Progenitor cell of endocrine pancreas (in vitro differentiated cells): ENCODE measurements at regions not wholly inside any gene's neighbourhood (a gene's known extent, or its start where the extent isn't known, plus 50 kb on each side); places are given as distances from the start of the nearest gene placed in this dataset.
"Not testable (repeated sequence)": the region's sequence is repeated elsewhere in the genome, so short reads cannot be mapped to it uniquely, and the experiment has no call there.

ENCODE experiments used
- DNase-seq: peaks from one replicate; pipeline ENCODE4 v3.0.0; 2021; ENCODE audit warnings: low spot score; ENCODE audit not compliant: unreplicated experiment
- H3K27ac Mint-ChIP-seq: 2 replicates; pipeline ENCODE4 v1.8.0; 2021; ENCODE audit warnings: mild to moderate bottlenecking, moderate library complexity, mixed read lengths
- H3K27me3 Mint-ChIP-seq: 2 replicates; pipeline ENCODE4 v1.8.0; 2021; ENCODE audit warnings: mixed read lengths
- H3K36me3 Mint-ChIP-seq: 2 replicates; pipeline ENCODE4 v1.8.0; 2022; ENCODE audit warnings: mixed read lengths; ENCODE audit not compliant: insufficient read depth
- H3K4me1 Mint-ChIP-seq: 2 replicates; pipeline ENCODE4 v1.8.0; 2021; ENCODE audit warnings: low read depth, mixed read lengths
- H3K4me3 Mint-ChIP-seq: 2 replicates; pipeline ENCODE4 v1.8.0; 2021; ENCODE audit warnings: low read depth, mild to moderate bottlenecking, moderate library complexity, mixed read lengths
- H3K9me3 Mint-ChIP-seq: 2 replicates; pipeline ENCODE4 v1.8.0; 2021; ENCODE audit warnings: low read depth, mixed read lengths
- CTCF ChIP-seq: fragments of 200-600 bp; sonication (generic); IDR thresholded peaks from one replicate; pipeline ENCODE4 v1.5.0; 2021; ENCODE audit warnings: antibody characterized with exemption, mild to moderate bottlenecking; ENCODE audit not compliant: unreplicated experiment

- no peak for TF ChIP-seq CTCF
- DNase-seq: no peak
- Mint-ChIP-seq H3K27ac (no peak overlapping the region), H3K27me3 (peaks cover 3% of the 10 kb centered on the region), H3K9me3 (peaks cover 3% of the 10 kb centered on the region), H3K4me1 (peaks cover 2% of the 10 kb centered on the region), H3K4me3 (no peak overlapping the region), H3K36me3 (no peaks in the 10 kb centered on the region)
These were observed 182.6 kb upstream of the FZD8 start for GRCh38 chr10:35824704-35825103.

- peak; percentile 17 for DNase-seq
- Mint-ChIP-seq H3K9me3 (peaks cover 3% of the 10 kb centered on the region), H3K27ac (no peak overlapping the region), H3K4me3 (no peak overlapping the region), H3K4me1 (peaks cover 2% of the 10 kb centered on the region), H3K36me3 (no peaks in the 10 kb centered on the region), H3K27me3 (no peaks in the 10 kb centered on the region)
- peak; percentile 34 for TF ChIP-seq CTCF
These were observed 180.2 kb upstream of the FZD8 start for GRCh38 chr10:35822316-35822715.

GRCh38 chr10:35821339-35821911 is 179.3 kb upstream of the FZD8 start:
- DNase-seq: no peak
- Mint-ChIP-seq H3K27ac (no peak overlapping the region), H3K4me3 (no peak overlapping the region), H3K27me3 (no peaks in the 10 kb centered on the region), H3K36me3 (no peaks in the 10 kb centered on the region), H3K4me1 (peaks cover 2% of the 10 kb centered on the region), H3K9me3 (peaks cover 3% of the 10 kb centered on the region)
- TF ChIP-seq CTCF: no peak

GRCh38 chr10:35819736-35820135 is 177.6 kb upstream of the FZD8 start:
- DNase-seq: no peak
- Mint-ChIP-seq H3K4me3 (no peak overlapping the region), H3K27me3 (no peaks in the 10 kb centered on the region), H3K36me3 (no peaks in the 10 kb centered on the region), H3K27ac (no peak overlapping the region), H3K4me1 (peaks cover 3% of the 10 kb centered on the region), H3K9me3 (peaks cover 3% of the 10 kb centered on the region)
- no peak for TF ChIP-seq CTCF

- peaks cover 5% of the 10 kb centered on the region for H3K4me1 Mint-ChIP-seq
- no peak for DNase-seq
- no peaks in the 10 kb centered on the region for H3K27me3 Mint-ChIP-seq
- H3K9me3 Mint-ChIP-seq: peaks cover 3% of the 10 kb centered on the region
- no peak overlapping the region for H3K4me3 Mint-ChIP-seq
- TF ChIP-seq CTCF: no peak
- no peak overlapping the region for H3K27ac Mint-ChIP-seq
- no peaks in the 10 kb centered on the region for H3K36me3 Mint-ChIP-seq
These were observed 176.9 kb upstream of the FZD8 start for GRCh38 chr10:35819011-35819410.

GRCh38 chr10:35817109-35817508 is 175.0 kb upstream of the FZD8 start:
- not testable (repeated sequence) for H3K36me3 Mint-ChIP-seq, H3K27ac Mint-ChIP-seq, H3K9me3 Mint-ChIP-seq, H3K27me3 Mint-ChIP-seq, H3K4me3 Mint-ChIP-seq, DNase-seq
- H3K4me1 Mint-ChIP-seq: peaks cover 11% of the 10 kb centered on the region
